C4-2B (cell line): ENCODE measurements at regions not wholly inside any gene's neighbourhood (a gene's known extent, or its start where the extent isn't known, plus 50 kb on each side); places are given as distances from the start of the nearest gene placed in this dataset.

Experiments
- H3K27ac ChIP-seq: fragments of 450-650 bp; 2 replicates; pipeline ENCODE4 v1.5.1; 2017
- ZFX ChIP-seq: fragments of 450-650 bp; IDR thresholded peaks from 2 replicates; pipeline ENCODE4 v1.6.1; 2017
- TF ChIP-seq, protein P1 (sequence below): fragments of 450-650 bp; conservative IDR thresholded peaks from 2 replicates; pipeline ENCODE4 v1.5.1; 2017; ENCODE audit warnings: mild to moderate bottlenecking

DNA sequence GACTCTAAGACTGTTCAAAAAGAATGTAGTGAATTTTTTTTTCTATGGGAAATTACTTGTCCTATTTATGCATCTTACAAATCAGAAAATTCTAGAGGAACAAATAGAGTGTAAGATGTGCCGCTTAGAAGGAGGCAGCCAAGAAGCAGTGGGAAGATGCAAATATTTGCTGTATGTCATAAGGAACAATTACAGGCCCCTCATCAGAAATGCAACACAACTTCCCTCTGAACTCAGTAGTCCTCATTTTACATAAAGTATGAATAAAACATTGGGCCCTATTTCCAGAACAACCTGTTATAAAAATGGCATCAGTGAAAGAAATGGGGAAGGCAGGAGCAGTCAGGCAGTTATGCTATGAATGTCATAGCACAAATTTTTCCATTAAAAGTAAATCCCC lies 50.7 kb upstream of the SCG2 start:
- no peak overlapping the region for H3K27ac ChIP-seq
- TF ChIP-seq ZFX, result no peak
- TF ChIP-seq, protein P1, sequence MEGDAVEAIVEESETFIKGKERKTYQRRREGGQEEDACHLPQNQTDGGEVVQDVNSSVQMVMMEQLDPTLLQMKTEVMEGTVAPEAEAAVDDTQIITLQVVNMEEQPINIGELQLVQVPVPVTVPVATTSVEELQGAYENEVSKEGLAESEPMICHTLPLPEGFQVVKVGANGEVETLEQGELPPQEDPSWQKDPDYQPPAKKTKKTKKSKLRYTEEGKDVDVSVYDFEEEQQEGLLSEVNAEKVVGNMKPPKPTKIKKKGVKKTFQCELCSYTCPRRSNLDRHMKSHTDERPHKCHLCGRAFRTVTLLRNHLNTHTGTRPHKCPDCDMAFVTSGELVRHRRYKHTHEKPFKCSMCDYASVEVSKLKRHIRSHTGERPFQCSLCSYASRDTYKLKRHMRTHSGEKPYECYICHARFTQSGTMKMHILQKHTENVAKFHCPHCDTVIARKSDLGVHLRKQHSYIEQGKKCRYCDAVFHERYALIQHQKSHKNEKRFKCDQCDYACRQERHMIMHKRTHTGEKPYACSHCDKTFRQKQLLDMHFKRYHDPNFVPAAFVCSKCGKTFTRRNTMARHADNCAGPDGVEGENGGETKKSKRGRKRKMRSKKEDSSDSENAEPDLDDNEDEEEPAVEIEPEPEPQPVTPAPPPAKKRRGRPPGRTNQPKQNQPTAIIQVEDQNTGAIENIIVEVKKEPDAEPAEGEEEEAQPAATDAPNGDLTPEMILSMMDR, result no peak

DNA sequence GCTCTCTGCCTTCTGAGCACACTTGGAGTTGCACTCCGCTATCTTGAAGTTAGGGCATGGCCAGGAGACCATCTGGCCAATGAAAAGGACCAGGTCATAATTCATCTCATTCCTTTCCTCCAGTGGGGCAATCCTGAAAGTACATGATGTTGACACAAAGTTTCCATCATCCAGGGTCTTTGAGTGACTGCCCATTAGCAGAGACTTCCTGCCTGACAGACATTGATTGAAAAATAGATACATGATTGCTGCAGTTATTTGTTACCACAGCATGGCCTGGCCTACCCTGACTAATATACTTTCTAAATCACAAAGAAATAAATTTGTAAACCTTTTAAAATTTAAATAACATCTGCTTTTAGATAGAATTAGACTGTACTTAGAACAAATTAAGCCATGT lies 50.0 kb upstream of the SCG2 start:
- no peak overlapping the region for H3K27ac ChIP-seq
- no peak for TF ChIP-seq ZFX
- TF ChIP-seq, protein P1, result no peak
